Thymus (tissue), 11 donors: ENCODE measurements at regions not wholly inside any gene's neighbourhood (a gene's known extent, or its start where the extent isn't known, plus 50 kb on each side); places are given as distances from the start of the nearest gene placed in this dataset.
"Not testable (repeated sequence)": the region's sequence is repeated elsewhere in the genome, so short reads cannot be mapped to it uniquely, and the experiment has no call there.

ENCODE experiments used
- DNase-seq, 9 donors: peaks; one replicate each; pipeline ENCODE4 v3.0.0-alpha.2; 2013; ENCODE audit warnings: low spot score in 9 of 9, low read depth in 6 of 9, missing footprints in 1 of 9
- H3K27ac ChIP-seq, 2 donors: one replicate each; pipeline ENCODE4 v1.5.1; 2013; ENCODE audit warnings: control low read depth in 1 of 2, low read depth in 1 of 2, low read length in 1 of 2, mild to moderate bottlenecking in 1 of 2, moderate library complexity in 1 of 2
- H3K27me3 ChIP-seq, 2 donors: one replicate each; pipeline ENCODE4 v1.5.1; 2013; ENCODE audit warnings: low read length in 1 of 2; ENCODE audit not compliant: control insufficient read depth in 2 of 2, insufficient read depth in 1 of 2
- H3K36me3 ChIP-seq, 2 donors: one replicate each; pipeline ENCODE4 v1.5.1; 2013; ENCODE audit warnings: low read length in 1 of 2, mild to moderate bottlenecking in 1 of 2, moderate library complexity in 1 of 2; ENCODE audit not compliant: control insufficient read depth in 2 of 2, insufficient read depth in 2 of 2
- H3K4me1 ChIP-seq, 2 donors: one replicate each; pipeline ENCODE4 v1.5.1; 2013; ENCODE audit warnings: low read length in 2 of 2; ENCODE audit not compliant: control insufficient read depth in 2 of 2, insufficient read depth in 2 of 2
- H3K4me3 ChIP-seq, 2 donors: one replicate each; pipeline ENCODE4 v1.5.1; 2013; ENCODE audit warnings: low read length in 2 of 2, control low read depth in 1 of 2, mild to moderate bottlenecking in 1 of 2
- H3K9me3 ChIP-seq, 2 donors: one replicate each; pipeline ENCODE4 v1.5.1; 2013; ENCODE audit warnings: low read length in 1 of 2, mild to moderate bottlenecking in 1 of 2; ENCODE audit not compliant: control insufficient read depth in 2 of 2, insufficient read depth in 1 of 2
- WGBS: extraction: QIAGEN DNeasy Blood & Tissue Kit; methylation state at CpG from one replicate; pipeline ENCODE4 v1.1.7; 2013; 5-methylcytosine and 5-hydroxymethylcytosine counted together
- donor health status: healthy.

- 94% methylated on average over 7 of the region's 7 CpGs for WGBS
- H3K27me3 ChIP-seq: no peaks in the 10 kb centered on the region
- no peaks in the 10 kb centered on the region for H3K4me1 ChIP-seq
- H3K4me3 ChIP-seq: no peak overlapping the region
- H3K27ac ChIP-seq: no peak overlapping the region
- no peaks in the 10 kb centered on the region for H3K36me3 ChIP-seq
- DNase-seq: no peak
- peaks cover 0 to 13% of the 10 kb centered on the region in 2 donors for H3K9me3 ChIP-seq
Observed at GRCh38 chr10:33038672-33039071, 80.6 kb upstream of the ITGB1 start.

GRCh38 chr10:33037726-33038125 is 79.7 kb upstream of the ITGB1 start:
- H3K4me3 ChIP-seq: no peak overlapping the region
- H3K27me3 ChIP-seq: no peaks in the 10 kb centered on the region
- H3K9me3 ChIP-seq: peaks cover 0 to 13% of the 10 kb centered on the region in 2 donors
- DNase-seq: no peak
- no peak overlapping the region for H3K27ac ChIP-seq
- no peaks in the 10 kb centered on the region for H3K36me3 ChIP-seq
- WGBS: 97% methylated on average over 8 of the region's 8 CpGs
- no peaks in the 10 kb centered on the region for H3K4me1 ChIP-seq

GRCh38 chr10:33036670-33037069 is 78.6 kb upstream of the ITGB1 start:
- no peak for DNase-seq
- Histone ChIP-seq H3K4me1 (no peaks in the 10 kb centered on the region), H3K27me3 (no peaks in the 10 kb centered on the region), H3K4me3 (no peak overlapping the region), H3K27ac (no peak overlapping the region), H3K36me3 (no peaks in the 10 kb centered on the region), H3K9me3 (peaks cover 0 to 13% of the 10 kb centered on the region in 2 donors)
- WGBS: 98% methylated on average over 16 of the region's 16 CpGs

- no peak for DNase-seq
- H3K9me3 ChIP-seq: peaks cover 0 to 13% of the 10 kb centered on the region in 2 donors
- H3K4me3 ChIP-seq: no peak overlapping the region
- no peak overlapping the region for H3K27ac ChIP-seq
- H3K27me3 ChIP-seq: no peaks in the 10 kb centered on the region
- WGBS: 92% methylated on average over 3 of the region's 3 CpGs
- no peaks in the 10 kb centered on the region for H3K4me1 ChIP-seq
- no peaks in the 10 kb centered on the region for H3K36me3 ChIP-seq
Observed at GRCh38 chr10:33035411-33035810, 77.4 kb upstream of the ITGB1 start.

GRCh38 chr10:33034931-33035330 is 76.9 kb upstream of the ITGB1 start:
- Histone ChIP-seq H3K27me3 (no peaks in the 10 kb centered on the region), H3K27ac (no peak overlapping the region), H3K4me3 (no peak overlapping the region), H3K4me1 (no peaks in the 10 kb centered on the region), H3K36me3 (no peaks in the 10 kb centered on the region), H3K9me3 (peaks cover 0 to 13% of the 10 kb centered on the region in 2 donors)
- no peak for DNase-seq
- 97% methylated on average over 1 of the region's 1 CpG for WGBS

GRCh38 chr10:33032654-33033151 is 74.7 kb upstream of the ITGB1 start:
- 93% methylated on average over 7 of the region's 7 CpGs for WGBS
- H3K27ac ChIP-seq: no peak overlapping the region

GRCh38 chr10:33031815-33032653 is 74.0 kb upstream of the ITGB1 start:
- Histone ChIP-seq H3K27me3 (no peaks in the 10 kb centered on the region), H3K4me3 (no peak overlapping the region), H3K9me3 (peaks cover 0 to 6% of the 10 kb centered on the region in 2 donors), H3K36me3 (no peaks in the 10 kb centered on the region), H3K27ac (no peak overlapping the region), H3K4me1 (no peaks in the 10 kb centered on the region)
- no peak for DNase-seq
- 96% methylated on average over 5 of the region's 5 CpGs for WGBS

More at GRCh38 chr10:33032654-33033151, 74.7 kb upstream of the ITGB1 start:
- Histone ChIP-seq H3K27me3 (no peaks in the 10 kb centered on the region), H3K4me3 (no peak overlapping the region), H3K9me3 (peaks cover 0 to 11% of the 10 kb centered on the region in 2 donors), H3K36me3 (no peaks in the 10 kb centered on the region), H3K4me1 (no peaks in the 10 kb centered on the region)
- DNase-seq: no peak

- H3K27me3 ChIP-seq: no peaks in the 10 kb centered on the region
- H3K4me3 ChIP-seq: no peak overlapping the region
- no peaks in the 10 kb centered on the region for H3K4me1 ChIP-seq
- no peaks in the 10 kb centered on the region for H3K9me3 ChIP-seq
- no peaks in the 10 kb centered on the region for H3K36me3 ChIP-seq
- no peak for DNase-seq
- H3K27ac ChIP-seq: no peak overlapping the region
- WGBS: 96% methylated on average over 5 of the region's 5 CpGs
Observed at GRCh38 chr10:33031171-33031570, 73.1 kb upstream of the ITGB1 start.

- H3K9me3 ChIP-seq, H3K36me3 ChIP-seq, H3K27ac ChIP-seq, H3K27me3 ChIP-seq, H3K4me1 ChIP-seq, H3K4me3 ChIP-seq: not testable (repeated sequence)
- WGBS: 42% methylated on average over 5 of the region's 5 CpGs
- peak in 1 of 9 donors; percentile 41 for DNase-seq
Observed at GRCh38 chr10:33028515-33028914, 70.5 kb upstream of the ITGB1 start.
